Stimulated activated naive CD8-positive, alpha-beta T cell treated with anti-CD3 and anti-CD28 coated beads, Interleukin-15, amount 100 ng/mL, for 72 hours (primary cell): ENCODE measurements at regions not wholly inside any gene's neighbourhood (a gene's known extent, or its start where the extent isn't known, plus 50 kb on each side); places are given as distances from the start of the nearest gene placed in this dataset.
"Not testable (repeated sequence)": the region's sequence is repeated elsewhere in the genome, so short reads cannot be mapped to it uniquely, and the experiment has no call there.

ENCODE experiments used
- ATAC-seq: fragments of 150-1000 bp; cut with Tn5 transposase; 2 replicates; pipeline ENCODE4 v1.10.0; 2021; ENCODE audit warnings: mild to moderate bottlenecking, moderate library complexity
- DNase-seq, 2 donors: peaks; one replicate each; pipeline ENCODE4 v3.0.0; 2021 to 2022
- H3K27ac Mint-ChIP-seq, 2 donors: one replicate each; pipeline ENCODE4 v1.8.0; 2022; ENCODE audit warnings: mild to moderate bottlenecking in 2 of 2, mixed read lengths in 2 of 2, moderate library complexity in 2 of 2
- H3K27me3 Mint-ChIP-seq: one replicate; pipeline ENCODE4 v1.8.0; 2022; ENCODE audit warnings: mixed read lengths
- H3K4me1 Mint-ChIP-seq: one replicate; pipeline ENCODE4 v1.8.0; 2022; ENCODE audit warnings: mild to moderate bottlenecking, mixed read lengths
- H3K4me3 Mint-ChIP-seq, 2 donors: one replicate each; pipeline ENCODE4 v1.8.0; 2022; ENCODE audit warnings: mild to moderate bottlenecking in 2 of 2, mixed read lengths in 2 of 2, moderate library complexity in 1 of 2
- H3K9me3 Mint-ChIP-seq, 2 donors: one replicate each; pipeline ENCODE4 v1.8.0; 2022; ENCODE audit warnings: mixed read lengths in 2 of 2

DNA sequence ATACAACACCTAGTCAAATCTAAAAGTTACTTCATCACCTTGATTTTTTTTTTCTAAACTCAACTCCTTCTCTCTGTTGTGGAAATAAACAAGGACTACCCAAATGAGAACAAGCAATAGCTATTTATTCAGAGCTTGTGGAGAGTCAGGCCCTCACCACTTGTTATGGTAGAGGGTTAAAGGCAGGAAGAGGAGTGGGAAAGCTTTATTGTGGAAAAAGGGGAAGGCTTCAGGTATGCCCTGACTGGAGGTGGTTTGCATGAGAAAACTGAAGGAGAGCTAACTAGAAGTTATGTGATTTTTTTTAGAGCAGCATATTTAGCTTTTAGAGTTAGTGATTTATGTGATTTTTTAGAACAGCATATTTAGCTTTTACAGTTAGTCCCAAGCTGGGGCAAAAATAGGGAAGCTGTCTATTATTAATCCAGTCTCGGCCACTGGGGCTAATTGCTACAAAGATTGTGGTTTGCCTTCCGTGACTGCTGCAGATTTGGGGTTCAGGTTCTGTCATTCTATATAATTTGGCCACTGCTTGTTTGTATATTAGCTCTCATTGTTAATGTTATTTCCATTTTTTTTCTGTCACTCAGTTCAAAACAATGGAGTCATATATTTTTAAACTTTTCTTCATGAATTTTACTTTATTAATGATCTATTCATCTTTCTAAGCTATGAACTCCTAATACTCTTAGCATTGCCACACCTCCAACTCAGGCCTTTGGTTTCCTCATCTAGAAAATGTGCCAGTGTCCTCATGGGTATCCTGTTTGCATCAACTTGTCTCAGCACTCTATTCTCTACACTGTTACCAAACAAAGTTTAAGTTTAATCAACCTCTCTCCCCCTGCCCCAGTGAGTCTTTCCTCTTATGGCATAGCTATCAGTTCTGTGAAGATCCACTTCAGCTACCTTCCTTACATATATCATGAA lies 713.0 kb downstream of the BRINP3 start:
- Mint-ChIP-seq H3K27me3 (no peaks in the 10 kb centered on the region), H3K4me1 (no peaks in the 10 kb centered on the region), H3K9me3 (peaks cover 14 to 15% of the 10 kb centered on the region in 2 donors), H3K27ac (no peak overlapping the region), H3K4me3 (no peak overlapping the region)
- ATAC-seq (no peak), DNase-seq (no peak)

DNA sequence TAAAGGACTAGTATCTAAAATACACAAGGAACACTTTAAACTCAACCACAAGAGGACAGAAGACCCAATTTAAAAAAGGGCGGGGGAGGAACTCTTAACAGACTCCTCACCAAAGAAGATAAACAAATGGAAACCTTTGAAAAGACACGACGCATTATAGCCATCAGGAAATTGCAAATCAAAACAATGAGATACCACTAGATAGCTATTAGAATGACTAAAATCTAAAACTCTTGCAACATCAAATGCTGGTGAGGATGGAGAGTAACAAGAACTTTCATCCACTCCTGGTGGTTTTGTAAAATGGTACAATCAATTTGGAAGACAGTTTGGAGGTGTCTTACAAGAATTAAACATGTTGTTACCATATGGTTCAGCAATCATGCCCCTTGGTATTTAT lies 708.2 kb downstream of the BRINP3 start:
- Mint-ChIP-seq H3K27ac (no peak overlapping the region), H3K27me3 (no peaks in the 10 kb centered on the region), H3K9me3 (peaks cover 11 to 18% of the 10 kb centered on the region in 2 donors), H3K4me1 (no peaks in the 10 kb centered on the region), H3K4me3 (no peak overlapping the region)
- no peak for DNase-seq
- no peak for ATAC-seq

DNA sequence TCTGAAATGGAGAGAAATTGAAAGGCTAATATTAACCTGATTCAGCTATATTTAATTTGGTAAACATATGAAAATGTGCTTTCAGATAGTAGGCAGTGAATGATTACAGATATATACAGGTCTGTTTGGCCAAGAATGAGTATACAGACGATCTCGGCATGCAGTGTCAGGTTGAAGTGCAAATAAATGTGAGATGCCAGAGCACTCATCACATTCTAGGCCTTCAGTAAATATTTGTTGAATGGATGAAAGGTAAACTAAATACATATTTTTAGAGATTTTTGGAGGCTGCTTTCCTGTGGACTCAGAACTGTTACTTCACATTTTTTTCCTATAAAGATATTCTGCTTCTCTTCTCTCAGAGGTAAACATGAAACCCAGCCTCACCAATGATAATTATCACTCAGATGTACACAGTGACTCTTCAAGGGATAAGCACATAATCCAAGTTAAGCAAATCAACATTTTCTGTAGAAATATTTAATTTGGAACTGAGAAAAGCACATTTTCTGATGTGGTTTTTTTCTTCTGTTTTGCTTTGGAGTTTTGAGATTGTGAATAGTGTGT lies 702.9 kb downstream of the BRINP3 start:
- Mint-ChIP-seq H3K27ac (no peak overlapping the region), H3K4me3 (no peak overlapping the region), H3K9me3 (peaks cover 2 to 9% of the 10 kb centered on the region in 2 donors), H3K4me1 (no peaks in the 10 kb centered on the region), H3K27me3 (no peaks in the 10 kb centered on the region)
- ATAC-seq (no peak), DNase-seq (no peak)

DNA sequence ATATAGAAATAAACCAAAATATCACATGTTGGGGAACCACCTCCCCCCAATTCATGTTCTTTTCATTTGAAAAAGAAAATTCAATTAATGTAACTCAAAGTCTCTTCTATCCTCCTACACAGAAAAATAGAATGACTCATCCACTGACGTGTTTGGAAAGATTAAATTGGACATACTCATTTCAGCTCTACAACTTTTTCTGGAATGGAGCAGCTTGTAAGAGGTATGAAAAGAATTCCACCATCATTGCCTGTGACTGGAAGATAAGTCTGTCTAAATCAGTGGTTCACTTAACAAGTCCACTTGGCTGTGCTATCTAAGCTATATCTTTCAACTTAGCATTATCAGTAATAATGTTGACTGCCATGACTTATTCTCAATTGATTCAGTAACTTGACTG lies 702.3 kb downstream of the BRINP3 start:
- ATAC-seq, result no peak
- Mint-ChIP-seq H3K4me3 (no peak overlapping the region), H3K4me1 (no peaks in the 10 kb centered on the region), H3K27me3 (no peaks in the 10 kb centered on the region), H3K27ac (no peak overlapping the region), H3K9me3 (peaks cover 4 to 10% of the 10 kb centered on the region in 2 donors)
- no peak for DNase-seq

DNA sequence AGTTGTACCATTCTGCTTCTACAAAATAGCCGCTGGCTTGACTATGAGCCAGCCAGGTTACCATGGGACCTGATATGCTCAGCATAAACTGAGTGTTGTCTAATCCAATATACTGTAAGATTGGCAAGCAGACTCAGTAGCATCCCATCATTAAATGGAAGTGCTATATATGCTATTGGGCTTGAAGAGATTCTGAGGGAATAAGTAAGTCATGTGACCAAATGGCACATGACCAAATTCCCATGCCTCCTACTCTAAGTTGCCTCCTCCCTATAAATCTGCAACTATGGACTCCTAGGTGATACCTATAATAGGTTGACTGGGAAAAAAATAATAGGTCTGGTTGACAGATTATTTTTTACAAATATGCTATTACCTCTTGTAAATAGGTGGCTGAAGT lies 698.6 kb downstream of the BRINP3 start:
- no peak for ATAC-seq
- H3K4me3 Mint-ChIP-seq, result no peak overlapping the region

DNA sequence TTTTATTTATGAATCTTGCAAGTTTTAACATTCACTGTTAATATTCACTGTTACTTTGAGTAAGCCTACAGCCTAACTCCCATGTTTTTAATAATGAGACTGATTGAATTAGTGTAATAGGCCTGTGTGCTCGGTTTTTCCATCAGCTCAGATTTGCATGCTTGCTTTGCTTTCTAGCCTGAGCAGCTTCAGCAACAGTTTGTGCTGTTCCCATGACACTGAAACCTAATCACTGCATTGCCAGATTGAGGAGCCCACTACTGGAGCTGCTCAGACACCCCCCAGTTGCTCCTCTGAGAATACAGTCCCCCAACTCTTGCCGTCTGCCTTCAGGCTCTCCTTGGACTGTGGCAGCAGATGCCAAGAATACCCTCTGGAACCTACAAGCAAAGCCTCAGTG lies 695.4 kb downstream of the BRINP3 start:
- H3K9me3 Mint-ChIP-seq, result peaks cover 7 to 20% of the 10 kb centered on the region in 2 donors
- H3K4me3 Mint-ChIP-seq, result no peak overlapping the region
- no peak overlapping the region for H3K27ac Mint-ChIP-seq
- H3K27me3 Mint-ChIP-seq, result no peaks in the 10 kb centered on the region
- ATAC-seq, result no peak
- no peaks in the 10 kb centered on the region for H3K4me1 Mint-ChIP-seq
- DNase-seq, result no peak

More for the DNA sequence above, 698.6 kb downstream of the BRINP3 start:
- Mint-ChIP-seq H3K27me3 (no peaks in the 10 kb centered on the region), H3K4me1 (no peaks in the 10 kb centered on the region), H3K9me3 (peaks cover 7 to 13% of the 10 kb centered on the region in 2 donors), H3K27ac (no peak overlapping the region)
- no peak for DNase-seq

DNA sequence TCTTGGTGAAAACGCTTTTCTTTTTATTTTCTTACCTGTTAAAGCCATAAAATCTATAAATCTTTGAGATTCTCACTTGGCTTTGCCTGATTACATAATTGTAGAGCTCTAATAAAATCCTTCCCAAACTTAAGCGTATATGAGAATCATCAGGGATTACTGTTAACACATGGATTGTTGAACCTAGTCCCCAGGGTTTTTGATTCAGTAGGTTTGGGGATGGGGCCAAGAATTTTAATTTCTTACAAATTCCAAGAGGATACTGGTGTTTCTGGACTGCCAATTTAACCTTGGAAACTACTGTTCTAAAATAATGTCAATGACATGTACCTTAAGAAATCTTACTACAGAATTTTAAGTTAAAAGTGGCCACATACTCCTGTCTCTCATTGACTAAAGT lies 694.2 kb downstream of the BRINP3 start:
- Mint-ChIP-seq H3K27ac (no peak overlapping the region), H3K9me3 (peaks cover 11 to 20% of the 10 kb centered on the region in 2 donors), H3K4me1 (no peaks in the 10 kb centered on the region), H3K27me3 (no peaks in the 10 kb centered on the region), H3K4me3 (no peak overlapping the region)
- ATAC-seq (no peak), DNase-seq (no peak)

DNA sequence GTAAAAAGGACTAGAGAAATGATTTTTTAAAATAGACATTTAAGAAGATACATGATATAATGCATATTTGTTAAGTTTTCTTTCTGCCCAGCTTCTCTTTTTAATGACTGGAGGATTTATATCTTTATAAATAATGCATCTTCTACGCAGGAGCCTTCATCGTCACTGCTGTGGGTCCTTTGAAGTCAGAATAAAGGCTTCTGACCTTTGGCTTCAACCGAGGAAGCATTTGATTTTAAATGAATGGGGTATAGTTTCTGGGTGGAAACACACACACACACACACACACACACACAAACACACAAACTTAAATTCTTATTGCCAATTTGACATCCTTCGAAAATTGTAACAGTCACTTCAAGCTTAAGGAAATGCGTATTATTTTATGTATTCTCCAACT lies 690.9 kb downstream of the BRINP3 start:
- Mint-ChIP-seq H3K27me3 (no peaks in the 10 kb centered on the region), H3K27ac (no peak overlapping the region), H3K9me3 (peaks cover 9 to 16% of the 10 kb centered on the region in 2 donors), H3K4me1 (no peaks in the 10 kb centered on the region), H3K4me3 (no peak overlapping the region)
- no peak for ATAC-seq
- DNase-seq, result no peak

DNA sequence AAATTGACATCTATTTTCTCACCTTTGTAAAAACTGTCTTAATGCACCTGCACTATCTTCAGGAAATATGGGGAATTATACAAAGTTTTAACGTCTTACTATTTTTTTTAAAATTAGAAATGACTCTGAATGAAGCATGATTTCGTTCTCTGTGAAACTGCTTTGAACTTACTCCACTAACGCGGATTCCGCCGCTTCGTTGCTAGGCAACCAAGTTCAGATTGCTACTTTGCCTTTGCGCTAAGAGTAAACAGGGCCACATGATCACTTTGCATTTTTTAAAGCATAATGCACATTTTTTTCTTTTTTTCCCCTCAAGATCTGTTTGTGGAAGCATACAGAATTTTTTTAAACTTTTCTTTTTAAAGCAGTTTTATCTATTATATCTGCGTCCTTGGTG lies 690.5 kb downstream of the BRINP3 start:
- Mint-ChIP-seq H3K4me1 (no peaks in the 10 kb centered on the region), H3K27me3 (no peaks in the 10 kb centered on the region), H3K27ac (no peak overlapping the region), H3K4me3 (no peak overlapping the region), H3K9me3 (peaks cover 9 to 16% of the 10 kb centered on the region in 2 donors)
- DNase-seq, result no peak
- no peak for ATAC-seq

DNA sequence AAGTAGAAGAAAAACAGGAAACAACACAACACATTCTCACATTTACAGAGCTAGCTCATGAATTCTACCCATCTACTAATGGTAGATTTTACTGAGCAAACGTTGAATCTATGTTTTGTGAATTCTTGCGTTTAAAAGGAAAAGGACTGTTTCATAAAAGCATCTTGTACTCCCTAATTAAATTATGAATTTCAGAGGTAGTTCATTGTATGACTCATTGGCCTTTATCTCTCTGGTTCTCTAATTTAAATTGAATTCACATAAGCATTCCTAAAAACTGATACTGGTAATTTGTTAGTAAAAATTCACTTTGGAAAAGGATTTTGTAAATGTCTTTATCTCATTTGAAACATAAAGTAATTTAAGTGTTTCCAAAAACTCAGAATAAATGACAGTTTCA lies 687.3 kb downstream of the BRINP3 start:
- H3K4me3 Mint-ChIP-seq, result no peak overlapping the region
- no peaks in the 10 kb centered on the region for H3K27me3 Mint-ChIP-seq
- no peak overlapping the region for H3K27ac Mint-ChIP-seq
- H3K9me3 Mint-ChIP-seq, result peaks cover 9 to 16% of the 10 kb centered on the region in 2 donors
- no peaks in the 10 kb centered on the region for H3K4me1 Mint-ChIP-seq
- ATAC-seq, result no peak
- no peak for DNase-seq

DNA sequence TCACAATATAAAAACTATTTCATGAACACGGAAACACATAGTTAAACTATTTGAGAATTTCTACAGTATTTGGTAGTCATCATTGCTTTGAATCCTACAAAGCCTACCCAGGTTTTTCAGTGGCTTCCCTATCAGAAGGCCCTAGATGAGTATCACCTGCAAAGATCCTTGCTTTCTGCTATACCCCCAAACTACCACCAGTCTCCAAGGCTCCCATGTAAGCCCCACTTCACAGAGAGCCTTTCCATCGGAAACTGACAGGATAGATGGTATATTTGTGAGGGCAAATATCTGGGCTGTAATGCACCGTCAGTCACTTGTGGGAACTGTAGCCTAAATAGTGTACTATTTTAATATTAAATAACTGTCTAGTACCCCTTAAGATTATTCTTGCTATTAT lies 674.3 kb downstream of the BRINP3 start:
- DNase-seq, result no peak
- Mint-ChIP-seq H3K27me3 (no peaks in the 10 kb centered on the region), H3K27ac (no peak overlapping the region), H3K4me1 (no peaks in the 10 kb centered on the region), H3K4me3 (no peak overlapping the region), H3K9me3 (peaks cover 9 to 28% of the 10 kb centered on the region in 2 donors)
- ATAC-seq, result no peak

DNA sequence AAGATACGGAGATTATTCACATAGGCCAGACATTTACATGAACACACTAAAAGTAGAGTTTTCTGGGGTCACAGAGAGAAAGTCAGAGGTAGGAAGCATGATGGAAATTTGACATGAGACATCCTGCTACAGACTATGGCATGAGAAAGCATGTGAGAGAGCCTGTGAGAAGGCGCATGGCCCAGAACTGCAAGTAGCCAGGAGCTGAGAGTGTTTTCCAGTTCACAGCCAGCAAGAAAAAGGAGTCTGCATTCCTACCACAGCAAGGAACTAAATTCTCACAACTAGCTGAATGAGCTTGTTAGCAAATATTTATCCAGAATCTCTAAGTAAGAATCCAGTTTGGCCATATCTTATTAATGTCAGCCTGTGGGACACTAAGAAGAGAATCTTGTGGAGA lies 673.3 kb downstream of the BRINP3 start:
- H3K9me3 Mint-ChIP-seq, result peaks cover 0 to 18% of the 10 kb centered on the region in 2 donors
- no peak overlapping the region for H3K27ac Mint-ChIP-seq
- no peaks in the 10 kb centered on the region for H3K27me3 Mint-ChIP-seq
- no peak for ATAC-seq
- no peak overlapping the region for H3K4me3 Mint-ChIP-seq
- DNase-seq, result no peak
- H3K4me1 Mint-ChIP-seq, result no peaks in the 10 kb centered on the region

DNA sequence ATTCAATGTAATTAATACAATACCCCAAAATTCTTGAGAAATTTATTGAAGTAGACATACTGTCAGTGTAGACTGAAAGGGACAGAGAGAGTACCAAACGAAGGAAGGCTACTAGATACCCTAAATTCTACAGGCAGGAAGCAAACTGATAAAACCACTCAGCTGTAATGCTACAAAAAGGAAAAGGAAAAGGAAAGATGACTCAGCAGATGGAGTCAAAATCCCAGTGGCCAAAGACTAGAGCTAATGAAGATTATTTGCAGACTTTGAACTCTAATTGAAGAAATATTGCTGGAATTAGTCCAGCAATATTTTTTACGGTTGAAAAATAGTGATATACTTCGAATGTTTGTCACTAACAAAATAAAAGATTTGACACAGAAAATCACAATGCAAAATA lies 671.9 kb downstream of the BRINP3 start:
- no peak overlapping the region for H3K27ac Mint-ChIP-seq
- no peaks in the 10 kb centered on the region for H3K27me3 Mint-ChIP-seq
- DNase-seq (no peak), ATAC-seq (no peak)
- H3K4me3 Mint-ChIP-seq, result no peak overlapping the region
- peaks cover 0 to 14% of the 10 kb centered on the region in 2 donors for H3K9me3 Mint-ChIP-seq
- H3K4me1 Mint-ChIP-seq, result no peaks in the 10 kb centered on the region

DNA sequence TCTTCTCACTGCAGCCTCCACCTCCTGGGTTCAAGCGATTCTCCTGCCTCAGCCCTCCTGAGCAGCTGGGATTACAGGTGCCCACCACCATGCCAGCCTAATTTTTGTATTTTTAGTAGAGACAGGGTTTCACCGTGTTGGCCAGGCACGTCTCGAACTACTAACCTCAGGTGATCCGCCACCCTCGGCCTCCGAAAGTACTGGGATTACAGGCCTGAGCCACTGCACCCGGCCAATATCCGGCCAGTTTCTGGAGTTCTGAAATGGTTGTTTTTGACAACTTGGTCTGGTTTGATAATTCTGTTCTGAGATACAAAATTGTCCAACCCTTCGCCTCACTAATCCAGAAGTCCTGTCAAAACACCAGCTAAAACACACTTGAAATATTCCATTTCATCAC lies 667.0 kb downstream of the BRINP3 start:
- not testable (repeated sequence) for H3K4me3 Mint-ChIP-seq, ATAC-seq, H3K4me1 Mint-ChIP-seq, H3K27ac Mint-ChIP-seq, H3K9me3 Mint-ChIP-seq, H3K27me3 Mint-ChIP-seq, DNase-seq

DNA sequence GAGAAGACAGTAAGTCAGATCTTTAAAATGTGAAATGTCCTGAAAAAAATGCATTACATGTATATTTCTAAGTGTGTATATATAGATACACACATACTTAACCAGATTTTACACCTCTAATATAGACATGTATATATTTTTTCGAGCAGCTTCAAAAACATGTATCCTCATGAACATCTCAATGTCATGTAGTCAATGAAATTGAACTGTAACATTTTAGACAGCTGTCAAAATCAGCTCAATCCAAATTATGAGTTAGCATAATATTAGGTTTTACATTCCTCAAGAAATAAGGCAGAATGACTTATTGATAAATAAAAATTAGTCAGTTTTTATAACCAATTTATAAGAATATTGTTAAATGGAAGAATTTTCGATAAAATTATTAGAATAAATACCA lies 665.7 kb downstream of the BRINP3 start:
- ATAC-seq, result no peak

DNA sequence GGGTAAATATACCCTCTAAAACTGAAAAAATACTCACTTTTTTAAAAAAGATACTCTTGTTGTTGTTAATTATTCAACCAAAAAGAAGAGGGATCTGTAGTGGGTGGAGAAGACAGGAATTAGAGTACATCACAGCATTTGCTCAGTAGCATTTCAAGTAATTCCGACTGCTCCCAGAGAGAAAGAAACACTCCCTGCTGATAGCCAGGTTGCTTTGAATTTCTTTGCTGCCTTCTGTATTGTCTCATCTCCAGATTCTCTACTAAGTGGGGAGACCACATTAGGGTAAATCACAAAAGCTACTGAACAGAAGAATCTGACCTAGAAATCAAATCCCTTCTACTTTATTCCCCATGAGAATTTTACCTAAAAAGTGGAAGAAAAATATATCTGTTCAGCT lies 661.1 kb downstream of the BRINP3 start:
- Mint-ChIP-seq H3K27me3 (no peaks in the 10 kb centered on the region), H3K27ac (no peak overlapping the region), H3K4me1 (no peaks in the 10 kb centered on the region), H3K9me3 (peaks cover 0 to 4% of the 10 kb centered on the region in 2 donors), H3K4me3 (no peak overlapping the region)
- DNase-seq (no peak), ATAC-seq (no peak)

More for the DNA sequence above, 665.7 kb downstream of the BRINP3 start:
- no peak for DNase-seq
- Mint-ChIP-seq H3K27me3 (no peaks in the 10 kb centered on the region), H3K9me3 (no peaks in the 10 kb centered on the region), H3K4me1 (no peaks in the 10 kb centered on the region), H3K4me3 (no peak overlapping the region), H3K27ac (no peak overlapping the region)
